ENCODE measurements at regions not wholly inside any gene's neighbourhood (a gene's known extent, or its start where the extent isn't known, plus 50 kb on each side); places are given as distances from the start of the nearest gene placed in this dataset.

GRCh38 chr16:6131526-6132050, 1034.0 kb upstream of the EEF2KMT start:
- Histone ChIP-seq H3K4me3 (ENCODE audit: low read depth, low read length) (no peak overlapping the region), H3K9me3 (ENCODE audit: control insufficient read depth, insufficient read depth, low read depth, low read length) (no peaks in the 10 kb centered on the region), H3K4me1 (ENCODE audit: control insufficient read depth, insufficient read depth, low read length) (no peaks in the 10 kb centered on the region), H3K27ac (ENCODE audit: extremely low read depth, low read depth, low read length) (no peak overlapping the region), H3K36me3 (ENCODE audit: control insufficient read depth in 2 of 2, insufficient read depth in 1 of 2, low read length in 2 of 2) (no peaks in the 10 kb centered on the region)
- ChIA-PET CTCF (interaction anchor here (0.6 kb wide), 1 partner anchor 431 kb away, joined by 3 read pairs; no protein-coding TSS in a partner anchor), POLR2A (no interaction called here)
- TF ChIP-seq ZNF660 (tag by site-specific recombination; IDR thresholded peaks at IDR 0.05) (no peak), KLF16 (tag by site-specific recombination; IDR thresholded peaks at IDR 0.05) (no peak), ZNF792 (tag by site-specific recombination; IDR thresholded peaks at IDR 0.05) (no peak), ZNF211 (tag by site-specific recombination; IDR thresholded peaks at IDR 0.05; ENCODE audit: low read depth) (no peak), ZNF768 (tag by site-specific recombination; IDR thresholded peaks at IDR 0.05) (no peak)

GRCh38 chr16:6125483-6126259, 1028.1 kb upstream of the EEF2KMT start:
- H3K9me3 ChIP-seq (ENCODE audit: control insufficient read depth, insufficient read depth, low read depth, low read length), result no peaks in the 10 kb centered on the region
- H3K4me3 ChIP-seq (ENCODE audit: low read depth, low read length), result no peak overlapping the region
- H3K27ac ChIP-seq (ENCODE audit: extremely low read depth, low read depth, low read length), result no peak overlapping the region
- H3K4me1 ChIP-seq (ENCODE audit: control insufficient read depth, insufficient read depth, low read length), result no peaks in the 10 kb centered on the region
- TF ChIP-seq ZNF513 (tag by site-specific recombination; IDR thresholded peaks at IDR 0.05), result no peak
- no peak for TF ChIP-seq ZSCAN18 (tag by site-specific recombination; IDR thresholded peaks at IDR 0.05)
- no peak for TF ChIP-seq FEZF1 (tag by site-specific recombination; IDR thresholded peaks at IDR 0.05)
- TF ChIP-seq MZF1 (tag by site-specific recombination; IDR thresholded peaks at IDR 0.05; ENCODE audit: borderline replicate concordance), result no peak
- TF ChIP-seq ZNF239 (tag by site-specific recombination; IDR thresholded peaks at IDR 0.05), result no peak
- TF ChIP-seq ZNF830 (tag by site-specific recombination; IDR thresholded peaks at IDR 0.05; ENCODE audit: low read depth), result no peak
- TF ChIP-seq MEIS1 (CRISPR knock-in tag; IDR thresholded peaks at IDR 0.05; ENCODE audit: borderline replicate concordance), result no peak
- no peak for TF ChIP-seq ZNF266 (tag by site-specific recombination; IDR thresholded peaks at IDR 0.05; ENCODE audit: low read depth)
- no peaks in the 10 kb centered on the region for H3K36me3 ChIP-seq (ENCODE audit: control insufficient read depth in 2 of 2, insufficient read depth in 1 of 2, low read length in 2 of 2)
- ChIA-PET POLR2A (no interaction called here), CTCF (no interaction called here)

- Histone ChIP-seq H3K9me3 (ENCODE audit: control insufficient read depth, insufficient read depth, low read depth, low read length) (no peaks in the 10 kb centered on the region), H3K36me3 (ENCODE audit: control insufficient read depth in 2 of 2, insufficient read depth in 1 of 2, low read length in 2 of 2) (no peaks in the 10 kb centered on the region), H3K27ac (ENCODE audit: extremely low read depth, low read depth, low read length) (no peak overlapping the region), H3K4me3 (ENCODE audit: low read depth, low read length) (no peak overlapping the region), H3K4me1 (ENCODE audit: control insufficient read depth, insufficient read depth, low read length) (no peaks in the 10 kb centered on the region)
- ChIA-PET CTCF (no interaction called here), POLR2A (no interaction called here)
- no peak for TF ChIP-seq ZNF658 (tag by site-specific recombination; IDR thresholded peaks at IDR 0.05)
- TF ChIP-seq ZNF830 (tag by site-specific recombination; IDR thresholded peaks at IDR 0.05; ENCODE audit: low read depth), result no peak
- TF ChIP-seq ZBTB6 (tag by site-specific recombination; IDR thresholded peaks at IDR 0.05), result no peak
- no peak for TF ChIP-seq TCF7L2 (IDR thresholded peaks at IDR 0.05; ENCODE audit: borderline replicate concordance, low read depth, low read length)
- no peak for TF ChIP-seq ZBTB10 (tag by site-specific recombination; IDR thresholded peaks at IDR 0.05)
- no peak for TF ChIP-seq ZNF837 (tag by site-specific recombination; IDR thresholded peaks at IDR 0.05)
- TF ChIP-seq ZBTB11 (tag by site-specific recombination; conservative IDR thresholded peaks at IDR 0.05; ENCODE audit: low read depth), result no peak
- TF ChIP-seq HOXD13 (CRISPR knock-in tag; IDR thresholded peaks at IDR 0.05; ENCODE audit: borderline replicate concordance), result no peak
- no peak for TF ChIP-seq ZNF560 (tag by site-specific recombination; IDR thresholded peaks at IDR 0.05; ENCODE audit: borderline replicate concordance)
These were observed 1026.5 kb upstream of the EEF2KMT start for GRCh38 chr16:6124136-6124535.

Measured in HEK293 (cell line).